Adrenal gland (tissue), 9 donors: ENCODE measurements at regions not wholly inside any gene's neighbourhood (a gene's known extent, or its start where the extent isn't known, plus 50 kb on each side); places are given as distances from the start of the nearest gene placed in this dataset.
"Not testable (repeated sequence)": the region's sequence is repeated elsewhere in the genome, so short reads cannot be mapped to it uniquely, and the experiment has no call there.

Experiments used
- DNase-seq, 7 donors: peaks; one replicate each; pipeline ENCODE4 v3.0.0-alpha.2; 2019 to 2020
- H3K27ac ChIP-seq, 5 donors: fragments of 200-600 bp; sonication (generic) in 4 of 5; 1 replicate in 3 of 5; 2 replicates in 2 of 5; pipeline versions ENCODE4 v1.5.1 to v1.8.0; 2016 to 2020; ENCODE audit warnings: mild to moderate bottlenecking in 1 of 5
- H3K27me3 ChIP-seq: fragments of 200-600 bp; 2 replicates; pipeline ENCODE4 v1.8.0; 2021
- H3K36me3 ChIP-seq, 2 donors: fragments of 200-600 bp; replicated peaks in 1 of 2; 1 replicate in 1 of 2; 2 replicates in 1 of 2; pipeline versions ENCODE4 v1.5.1 to v1.8.0; 2018 to 2022
- H3K4me1 ChIP-seq, 2 donors: fragments of 200-600 bp; replicated peaks in 1 of 2; 1 replicate in 1 of 2; 2 replicates in 1 of 2; pipeline versions ENCODE4 v1.5.1 to v1.8.0; 2018 to 2021
- H3K4me3 ChIP-seq, 4 donors: fragments of 200-600 bp; sonication (generic) in 3 of 4; one replicate each; pipeline ENCODE4 v1.5.1; 2016 to 2018
- H3K9me3 ChIP-seq, 3 donors: fragments of 200-600 bp; sonication (generic) in 1 of 3; replicated peaks in 1 of 3; 1 replicate in 2 of 3; 2 replicates in 1 of 3; pipeline versions ENCODE4 v1.5.1 to v1.8.0; 2016 to 2021
- WGBS, 4 donors: extraction: QIAGEN DNeasy Blood & Tissue Kit in 2 of 4; methylation state at CpG; one replicate each; pipeline versions ENCODE4 v1.1.5 to v1.1.7; 2013 to 2017; 5-methylcytosine and 5-hydroxymethylcytosine counted together
- intact Hi-C, 2 donors: fragments of 100-400 bp; cut with DNase I; formaldehyde crosslinking; loops; one replicate each; pipeline versions ENCODE4 v1.14.1 to v1.15.0; 2022 to 2023
- donor health status: healthy with polysubstance abuse.
- donor health status: Bipolar disorder and iron deficiency.
- donor health status: DM: yes; HTN: yes; CAD: no.
- donor health status: DM: no; HTN: no; CAD: no.
- donor health status: DM: no; HTN: no; CAD: no.

DNA sequence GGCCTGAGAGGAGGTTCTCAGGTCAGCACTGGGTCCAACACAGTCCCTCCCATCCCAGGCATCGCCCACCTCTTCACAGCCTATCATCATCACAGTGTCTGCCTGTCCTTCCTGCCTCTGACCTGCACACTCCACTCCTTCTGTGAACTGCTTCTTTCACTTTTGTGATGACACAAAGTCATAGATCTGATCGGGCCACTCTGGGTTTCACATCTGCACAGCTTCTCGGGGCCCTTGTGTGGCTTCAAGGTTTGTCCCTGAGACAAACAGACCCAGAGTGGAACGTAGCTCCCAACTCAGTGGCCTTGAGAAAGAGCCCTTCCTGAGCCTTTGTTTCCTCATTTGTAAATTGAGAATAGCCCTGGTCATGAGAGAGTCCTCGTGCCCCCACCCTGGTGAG is 377.1 kb downstream of the ANAPC1 start:
- H3K9me3 ChIP-seq, H3K4me1 ChIP-seq, H3K4me3 ChIP-seq, H3K36me3 ChIP-seq, intact Hi-C loops, H3K27me3 ChIP-seq, H3K27ac ChIP-seq: not testable (repeated sequence)
- DNase-seq = peak in 1 of 7 donors; percentile 18
- WGBS, 4 donors = 63 to 89% (median 70%) methylated on average over 3 to 4 of the region's 5 CpGs; no CpG with 5 or more reads in 1 of the 4 donors

DNA sequence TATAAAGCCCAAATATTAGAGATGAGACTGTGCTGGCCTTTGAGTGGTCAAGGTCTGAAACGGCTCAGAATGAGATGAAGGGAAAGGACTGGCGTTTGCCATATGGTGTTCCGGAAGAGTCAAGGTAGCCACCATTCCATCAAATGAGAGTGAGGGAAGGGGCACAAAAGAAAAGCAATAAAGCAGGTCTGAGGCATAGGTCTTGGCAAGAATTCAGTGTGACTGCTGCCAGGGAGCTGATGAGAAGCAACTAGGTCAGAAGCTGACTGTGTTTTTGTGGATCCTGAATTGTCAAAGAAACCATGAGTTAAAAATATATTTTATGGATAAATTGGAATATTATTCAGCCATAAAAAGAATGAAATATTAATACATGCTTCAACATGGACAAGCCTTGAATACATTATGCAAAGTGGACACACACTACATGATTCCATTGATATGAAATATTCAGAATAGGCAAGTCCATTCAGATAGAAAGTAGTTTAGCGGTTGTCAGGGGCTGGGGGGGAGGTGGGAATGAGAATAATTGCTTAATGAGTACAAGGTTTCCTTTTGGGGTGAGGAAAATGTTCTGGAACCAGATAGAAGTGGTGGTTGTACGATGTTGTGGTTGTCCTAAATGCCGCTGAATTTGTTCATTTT is 374.6 kb downstream of the ANAPC1 start:
- WGBS, 4 donors = 64 to 78% (median 67%) methylated on average over 6 of the region's 6 CpGs

DNA sequence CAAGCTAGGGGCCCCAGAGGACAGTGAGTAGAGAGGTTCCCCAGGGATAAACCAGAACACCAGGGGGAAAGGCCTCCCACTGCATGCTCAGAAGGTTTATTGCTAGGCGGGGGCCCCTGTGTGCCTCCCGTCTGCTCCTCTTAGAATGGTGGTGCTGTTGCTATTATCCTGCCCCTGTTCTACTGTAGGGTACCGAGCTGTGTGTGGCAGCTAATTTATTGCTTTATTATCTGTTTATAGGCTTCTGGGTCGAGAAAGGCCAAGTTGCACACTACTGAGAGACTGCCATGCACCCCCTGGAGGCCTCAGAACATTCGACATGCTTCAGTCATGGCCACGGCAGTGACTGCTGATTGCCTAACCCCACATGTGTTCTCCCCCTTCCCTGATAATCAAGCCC is 373.6 kb downstream of the ANAPC1 start:
- H3K36me3 ChIP-seq, H3K27ac ChIP-seq, DNase-seq, intact Hi-C loops, H3K27me3 ChIP-seq, H3K9me3 ChIP-seq, H3K4me1 ChIP-seq, H3K4me3 ChIP-seq: not testable (repeated sequence)
- 80 to 100% (median 86%) methylated on average over 1 to 5 of the region's 6 CpGs for WGBS, 4 donors

More for the DNA sequence above, 374.6 kb downstream of the ANAPC1 start:
- intact Hi-C loops, H3K36me3 ChIP-seq, H3K4me1 ChIP-seq, H3K9me3 ChIP-seq, H3K27ac ChIP-seq, H3K4me3 ChIP-seq, H3K27me3 ChIP-seq: not testable (repeated sequence)
- peak in 4 of 7 donors; percentile 39 to 57 (median 46) for DNase-seq

- H3K27ac ChIP-seq, intact Hi-C loops, H3K36me3 ChIP-seq, H3K4me1 ChIP-seq, DNase-seq, H3K27me3 ChIP-seq, H3K4me3 ChIP-seq, H3K9me3 ChIP-seq: not testable (repeated sequence)
- WGBS, 4 donors = 73 to 100% (median 82%) methylated on average over 1 to 3 of the region's 3 CpGs
Measured at GRCh38 chr2:111511062-111511461, 372.9 kb downstream of the ANAPC1 start.

GRCh38 chr2:111512378-111512777 is 371.6 kb downstream of the ANAPC1 start:
- WGBS, 4 donors = 42 to 71% (median 46%) methylated on average over 2 to 3 of the region's 3 CpGs; no CpG with 5 or more reads in 1 of the 4 donors
- DNase-seq, H3K27ac ChIP-seq, H3K4me1 ChIP-seq, H3K9me3 ChIP-seq, H3K27me3 ChIP-seq, H3K4me3 ChIP-seq, H3K36me3 ChIP-seq, intact Hi-C loops: not testable (repeated sequence)

DNA sequence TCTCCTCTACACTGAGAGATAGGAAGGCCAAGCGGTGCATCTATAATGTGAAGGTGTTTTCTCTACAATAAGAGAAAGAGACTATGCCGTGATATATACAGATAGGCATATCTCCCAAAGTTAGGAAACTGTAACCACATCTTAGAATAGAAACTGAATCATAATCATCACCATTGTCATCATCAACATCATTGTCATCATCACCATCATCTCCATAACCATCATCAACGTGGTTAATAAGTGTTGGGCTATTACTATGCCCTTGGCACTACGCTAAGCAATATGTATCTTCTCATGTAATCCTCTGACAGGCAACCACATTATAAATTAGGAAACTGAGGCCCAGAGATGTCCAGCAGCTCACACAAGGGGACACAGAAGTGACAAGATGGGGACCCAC is 369.9 kb downstream of the ANAPC1 start:
- H3K27me3 ChIP-seq, H3K27ac ChIP-seq, H3K36me3 ChIP-seq, H3K9me3 ChIP-seq, H3K4me1 ChIP-seq, DNase-seq, H3K4me3 ChIP-seq, intact Hi-C loops: not testable (repeated sequence)
- WGBS, 4 donors = 83 to 100% (median 92%) methylated on average over 1 to 3 of the region's 4 CpGs

GRCh38 chr2:111517050-111517720 is 366.8 kb downstream of the ANAPC1 start:
- H3K9me3 ChIP-seq, H3K27ac ChIP-seq, H3K4me1 ChIP-seq, intact Hi-C loops, H3K4me3 ChIP-seq, DNase-seq, H3K27me3 ChIP-seq, H3K36me3 ChIP-seq: not testable (repeated sequence)
- 69 to 84% (median 81%) methylated on average over 1 of the region's 2 CpGs for WGBS, 4 donors

- H3K27me3 ChIP-seq, intact Hi-C loops, H3K4me3 ChIP-seq, H3K9me3 ChIP-seq, H3K4me1 ChIP-seq, DNase-seq, H3K36me3 ChIP-seq, H3K27ac ChIP-seq: not testable (repeated sequence)
- WGBS, 4 donors = 64 to 92% (median 79%) methylated on average over 2 of the region's 2 CpGs
Measured at GRCh38 chr2:111517721-111518053, 366.3 kb downstream of the ANAPC1 start.
